Activated naive CD8-positive, alpha-beta T cell (primary cell): ENCODE measurements at regions not wholly inside any gene's neighbourhood (a gene's known extent, or its start where the extent isn't known, plus 50 kb on each side); places are given as distances from the start of the nearest gene placed in this dataset.

Source experiments
- H3K27ac Mint-ChIP-seq: one replicate; pipeline ENCODE4 v1.8.0; 2021; ENCODE audit warnings: mixed read lengths
- H3K27me3 Mint-ChIP-seq: one replicate; pipeline ENCODE4 v1.8.0; 2021; ENCODE audit warnings: mixed read lengths
- H3K36me3 Mint-ChIP-seq: one replicate; pipeline ENCODE4 v1.8.0; 2021; ENCODE audit warnings: mixed read lengths
- H3K4me1 Mint-ChIP-seq: one replicate; pipeline ENCODE4 v1.8.0; 2021; ENCODE audit warnings: low read depth, mixed read lengths
- H3K4me3 Mint-ChIP-seq: one replicate; pipeline ENCODE4 v1.8.0; 2021; ENCODE audit warnings: mild to moderate bottlenecking, mixed read lengths
- H3K9me3 Mint-ChIP-seq: one replicate; pipeline ENCODE4 v1.8.0; 2021; ENCODE audit warnings: low read depth, mixed read lengths

- Mint-ChIP-seq H3K4me1 (peaks cover 79% of the 10 kb centered on the region), H3K4me3 (no peak overlapping the region), H3K27me3 (no peaks in the 10 kb centered on the region)
Observed at GRCh38 chr4:152079079-152079478, 318.3 kb upstream of the GATB start.

GRCh38 chr4:152077582-152077981 is 316.8 kb upstream of the GATB start:
- Mint-ChIP-seq H3K27me3 (no peaks in the 10 kb centered on the region), H3K9me3 (no peaks in the 10 kb centered on the region), H3K4me1 (peaks cover 73% of the 10 kb centered on the region), H3K27ac (no peak overlapping the region), H3K36me3 (peaks cover 2% of the 10 kb centered on the region), H3K4me3 (no peak overlapping the region)

More at GRCh38 chr4:152079079-152079478, 318.3 kb upstream of the GATB start:
- Mint-ChIP-seq H3K27ac (no peak overlapping the region), H3K9me3 (no peaks in the 10 kb centered on the region), H3K36me3 (peaks cover 2% of the 10 kb centered on the region)

- Mint-ChIP-seq H3K36me3 (peaks cover 2% of the 10 kb centered on the region), H3K9me3 (no peaks in the 10 kb centered on the region), H3K4me1 (peaks cover 57% of the 10 kb centered on the region), H3K27me3 (no peaks in the 10 kb centered on the region), H3K27ac (no peak overlapping the region), H3K4me3 (no peak overlapping the region)
Observed at GRCh38 chr4:152075253-152075928, 314.6 kb upstream of the GATB start.

- Mint-ChIP-seq H3K27ac (no peak overlapping the region), H3K36me3 (peaks cover 2% of the 10 kb centered on the region), H3K9me3 (no peaks in the 10 kb centered on the region), H3K27me3 (no peaks in the 10 kb centered on the region), H3K4me3 (no peak overlapping the region), H3K4me1 (peaks cover 49% of the 10 kb centered on the region)
Observed at GRCh38 chr4:152074573-152074972, 313.8 kb upstream of the GATB start.

- Mint-ChIP-seq H3K27me3 (no peaks in the 10 kb centered on the region), H3K4me1 (peaks cover 45% of the 10 kb centered on the region), H3K36me3 (peaks cover 2% of the 10 kb centered on the region), H3K4me3 (no peak overlapping the region), H3K27ac (no peak overlapping the region), H3K9me3 (no peaks in the 10 kb centered on the region)
Observed at GRCh38 chr4:152074088-152074437, 313.3 kb upstream of the GATB start.

GRCh38 chr4:152073351-152074087 is 312.7 kb upstream of the GATB start:
- Mint-ChIP-seq H3K36me3 (peaks cover 2% of the 10 kb centered on the region), H3K9me3 (no peaks in the 10 kb centered on the region), H3K4me3 (no peak overlapping the region), H3K27ac (no peak overlapping the region), H3K27me3 (no peaks in the 10 kb centered on the region), H3K4me1 (peaks cover 48% of the 10 kb centered on the region)

- H3K4me1 Mint-ChIP-seq = peaks cover 48% of the 10 kb centered on the region
- H3K36me3 Mint-ChIP-seq = peaks cover 2% of the 10 kb centered on the region
- H3K27me3 Mint-ChIP-seq = no peaks in the 10 kb centered on the region
- no peak overlapping the region for H3K27ac Mint-ChIP-seq
- no peaks in the 10 kb centered on the region for H3K9me3 Mint-ChIP-seq
- no peak overlapping the region for H3K4me3 Mint-ChIP-seq
Observed at GRCh38 chr4:152072906-152073305, 312.1 kb upstream of the GATB start.

- Mint-ChIP-seq H3K27me3 (no peaks in the 10 kb centered on the region), H3K9me3 (no peaks in the 10 kb centered on the region), H3K4me1 (peaks cover 42% of the 10 kb centered on the region), H3K4me3 (no peak overlapping the region), H3K27ac (no peak overlapping the region), H3K36me3 (peaks cover under 1% of the 10 kb centered on the region)
Observed at GRCh38 chr4:152072001-152072485, 311.2 kb upstream of the GATB start.

- no peak overlapping the region for H3K27ac Mint-ChIP-seq
- H3K36me3 Mint-ChIP-seq = no peaks in the 10 kb centered on the region
- no peaks in the 10 kb centered on the region for H3K27me3 Mint-ChIP-seq
- H3K9me3 Mint-ChIP-seq = no peaks in the 10 kb centered on the region
- peaks cover 43% of the 10 kb centered on the region for H3K4me1 Mint-ChIP-seq
- no peak overlapping the region for H3K4me3 Mint-ChIP-seq
Observed at GRCh38 chr4:152070854-152071253, 310.0 kb upstream of the GATB start.

GRCh38 chr4:152068866-152069265 is 308.1 kb upstream of the GATB start:
- Mint-ChIP-seq H3K4me1 (peaks cover 34% of the 10 kb centered on the region), H3K36me3 (no peaks in the 10 kb centered on the region), H3K4me3 (no peak overlapping the region), H3K27ac (no peak overlapping the region), H3K9me3 (no peaks in the 10 kb centered on the region), H3K27me3 (no peaks in the 10 kb centered on the region)

GRCh38 chr4:152065545-152065944 is 304.7 kb upstream of the GATB start:
- Mint-ChIP-seq H3K27me3 (no peaks in the 10 kb centered on the region), H3K9me3 (no peaks in the 10 kb centered on the region), H3K4me1 (peaks cover 31% of the 10 kb centered on the region), H3K27ac (no peak overlapping the region), H3K36me3 (no peaks in the 10 kb centered on the region), H3K4me3 (no peak overlapping the region)

- H3K9me3 Mint-ChIP-seq = no peaks in the 10 kb centered on the region
- H3K27me3 Mint-ChIP-seq = no peaks in the 10 kb centered on the region
- H3K36me3 Mint-ChIP-seq = no peaks in the 10 kb centered on the region
- H3K4me3 Mint-ChIP-seq = no peak overlapping the region
- no peak overlapping the region for H3K27ac Mint-ChIP-seq
- H3K4me1 Mint-ChIP-seq = peaks cover 30% of the 10 kb centered on the region
Observed at GRCh38 chr4:152064753-152065152, 303.9 kb upstream of the GATB start.

- H3K4me3 Mint-ChIP-seq = no peak overlapping the region
- H3K4me1 Mint-ChIP-seq = peaks cover 30% of the 10 kb centered on the region
- H3K27me3 Mint-ChIP-seq = no peaks in the 10 kb centered on the region
- no peaks in the 10 kb centered on the region for H3K9me3 Mint-ChIP-seq
- H3K36me3 Mint-ChIP-seq = peaks cover under 1% of the 10 kb centered on the region
- H3K27ac Mint-ChIP-seq = no peak overlapping the region
Observed at GRCh38 chr4:152064282-152064681, 303.5 kb upstream of the GATB start.

- Mint-ChIP-seq H3K36me3 (peaks cover 3% of the 10 kb centered on the region), H3K27me3 (no peaks in the 10 kb centered on the region), H3K4me3 (no peak overlapping the region), H3K9me3 (no peaks in the 10 kb centered on the region), H3K4me1 (peaks cover 25% of the 10 kb centered on the region), H3K27ac (no peak overlapping the region)
Observed at GRCh38 chr4:152063621-152064240, 302.9 kb upstream of the GATB start.

GRCh38 chr4:152062936-152063620 is 302.3 kb upstream of the GATB start:
- Mint-ChIP-seq H3K27me3 (no peaks in the 10 kb centered on the region), H3K4me3 (no peak overlapping the region), H3K9me3 (peaks cover 4% of the 10 kb centered on the region), H3K36me3 (peaks cover 5% of the 10 kb centered on the region), H3K27ac (no peak overlapping the region), H3K4me1 (peaks cover 19% of the 10 kb centered on the region)
